OCI-LY1 (cell line): ENCODE measurements at regions not wholly inside any gene's neighbourhood (a gene's known extent, or its start where the extent isn't known, plus 50 kb on each side); places are given as distances from the start of the nearest gene placed in this dataset.
"Not testable (repeated sequence)": the region's sequence is repeated elsewhere in the genome, so short reads cannot be mapped to it uniquely, and the experiment has no call there.

Experiments used
- H2AFZ ChIP-seq: fragments of 200-600 bp; sonication (generic), shearing (Covaris generic); 2 replicates; pipeline ENCODE4 v1.6.0; 2014; ENCODE audit warnings: antibody characterized with exemption, mild to moderate bottlenecking, low read length
- H3F3A ChIP-seq: fragments of 200-600 bp; sonication (generic), shearing (Covaris generic); 2 replicates; pipeline ENCODE4 v1.6.0; 2014; ENCODE audit warnings: mild to moderate bottlenecking, antibody characterized with exemption, low read length, moderate library complexity; ENCODE audit not compliant: insufficient read depth
- H3K27ac ChIP-seq: fragments of 200-600 bp; sonication (generic); 2 replicates; pipeline ENCODE4 v1.5.1; 2014; ENCODE audit warnings: low read length, mixed run types, mild to moderate bottlenecking, low read depth; ENCODE audit not compliant: poor library complexity, severe bottlenecking
- H3K27me3 ChIP-seq: fragments of 200-600 bp; sonication (generic); 2 replicates; pipeline ENCODE4 v1.6.0; 2014; ENCODE audit warnings: antibody characterized with exemption, mild to moderate bottlenecking, low read length, moderate library complexity; ENCODE audit not compliant: insufficient read depth
- H3K36me3 ChIP-seq: fragments of 200-600 bp; sonication (generic); 2 replicates; pipeline ENCODE4 v1.6.1; 2014; ENCODE audit warnings: mild to moderate bottlenecking, antibody characterized with exemption, low read length, moderate library complexity, mixed read lengths; ENCODE audit not compliant: insufficient read depth
- H3K4me1 ChIP-seq: fragments of 200-600 bp; sonication (generic); 2 replicates; pipeline ENCODE4 v1.5.1; 2014; ENCODE audit warnings: mild to moderate bottlenecking, low read length, moderate library complexity; ENCODE audit not compliant: insufficient read depth, severe bottlenecking
- H3K4me2 ChIP-seq: fragments of 200-600 bp; sonication (generic), shearing (Covaris generic); 2 replicates; pipeline ENCODE4 v1.6.1; 2014; ENCODE audit warnings: low read length
- H3K4me3 ChIP-seq: fragments of 200-600 bp; sonication (generic); 2 replicates; pipeline ENCODE4 v1.5.1; 2014; ENCODE audit warnings: low read length, low read depth, mild to moderate bottlenecking, mixed read lengths; ENCODE audit not compliant: poor library complexity, severe bottlenecking
- H3K79me2 ChIP-seq: fragments of 200-600 bp; shearing (Covaris generic); 2 replicates; pipeline ENCODE4 v1.6.1; 2016; ENCODE audit warnings: mixed run types, low read length, mixed read lengths; ENCODE audit not compliant: insufficient read depth
- H3K9ac ChIP-seq: fragments of 200-600 bp; sonication (generic), shearing (Covaris generic); 2 replicates; pipeline ENCODE4 v1.6.1; 2014; ENCODE audit warnings: mild to moderate bottlenecking, low read length, mixed read lengths
- H3K9me2 ChIP-seq: fragments of 200-600 bp; sonication (generic), shearing (Covaris generic); 2 replicates; pipeline ENCODE4 v1.6.1; 2014; ENCODE audit warnings: low read depth, mild to moderate bottlenecking, low read length, mixed read lengths
- H3K9me3 ChIP-seq: fragments of 200-600 bp; shearing (Covaris generic); 2 replicates; pipeline ENCODE4 v1.6.1; 2014; ENCODE audit warnings: low read length, mixed read lengths
- H4K20me1 ChIP-seq: fragments of 200-600 bp; sonication (generic), shearing (Covaris generic); 2 replicates; pipeline ENCODE4 v1.6.0; 2016; ENCODE audit warnings: mild to moderate bottlenecking, low read length; ENCODE audit not compliant: insufficient read depth
- EZH2 ChIP-seq: fragments of 200-600 bp; sonication (generic), shearing (Covaris generic); IDR thresholded peaks from 2 replicates; pipeline ENCODE4 v1.8.0; 2017; ENCODE audit warnings: borderline replicate concordance, mixed run types, mild to moderate bottlenecking, antibody characterized with exemption, low read length, moderate library complexity, mixed read lengths
- TF ChIP-seq, protein P1 (sequence below): fragments of 200-600 bp; sonication (generic), shearing (Covaris generic); IDR thresholded peaks from 2 replicates; pipeline ENCODE4 v1.5.1; 2017; ENCODE audit warnings: mild to moderate bottlenecking, antibody characterized with exemption, low read length, moderate library complexity, mixed read lengths

DNA sequence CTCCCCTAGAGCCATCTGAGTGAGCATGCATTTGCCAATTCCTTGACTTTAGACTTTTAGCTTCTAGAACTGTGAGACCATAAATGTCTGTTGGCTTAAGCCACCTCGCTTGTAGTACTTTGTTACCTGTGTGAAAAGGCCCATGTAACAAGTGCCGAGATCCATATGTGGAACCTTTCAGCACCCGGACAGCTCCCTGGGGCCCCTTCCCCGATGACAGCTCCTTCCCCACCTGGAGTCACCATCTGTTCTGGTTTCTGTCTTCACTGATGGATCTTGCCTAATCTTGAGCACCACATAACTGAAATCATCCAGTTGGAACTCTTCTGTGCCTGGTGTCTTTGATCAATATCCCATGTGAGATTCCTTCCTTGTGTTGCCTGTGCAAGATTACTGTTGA lies 78.9 kb upstream of the EEF2KMT start:
- Histone ChIP-seq H3K27me3 (no peaks in the 10 kb centered on the region), H2AFZ (no peak overlapping the region), H3K4me3 (no peak overlapping the region), H3K9me2 (no peaks in the 10 kb centered on the region), H3K79me2 (no peaks in the 10 kb centered on the region), H4K20me1 (no peaks in the 10 kb centered on the region), H3K9me3 (no peaks in the 10 kb centered on the region), H3K36me3 (no peaks in the 10 kb centered on the region), H3F3A (no peaks in the 10 kb centered on the region), H3K27ac (no peak overlapping the region), H3K4me2 (no peak overlapping the region), H3K9ac (no peak overlapping the region), H3K4me1 (no peaks in the 10 kb centered on the region)
- TF ChIP-seq, protein P1, sequence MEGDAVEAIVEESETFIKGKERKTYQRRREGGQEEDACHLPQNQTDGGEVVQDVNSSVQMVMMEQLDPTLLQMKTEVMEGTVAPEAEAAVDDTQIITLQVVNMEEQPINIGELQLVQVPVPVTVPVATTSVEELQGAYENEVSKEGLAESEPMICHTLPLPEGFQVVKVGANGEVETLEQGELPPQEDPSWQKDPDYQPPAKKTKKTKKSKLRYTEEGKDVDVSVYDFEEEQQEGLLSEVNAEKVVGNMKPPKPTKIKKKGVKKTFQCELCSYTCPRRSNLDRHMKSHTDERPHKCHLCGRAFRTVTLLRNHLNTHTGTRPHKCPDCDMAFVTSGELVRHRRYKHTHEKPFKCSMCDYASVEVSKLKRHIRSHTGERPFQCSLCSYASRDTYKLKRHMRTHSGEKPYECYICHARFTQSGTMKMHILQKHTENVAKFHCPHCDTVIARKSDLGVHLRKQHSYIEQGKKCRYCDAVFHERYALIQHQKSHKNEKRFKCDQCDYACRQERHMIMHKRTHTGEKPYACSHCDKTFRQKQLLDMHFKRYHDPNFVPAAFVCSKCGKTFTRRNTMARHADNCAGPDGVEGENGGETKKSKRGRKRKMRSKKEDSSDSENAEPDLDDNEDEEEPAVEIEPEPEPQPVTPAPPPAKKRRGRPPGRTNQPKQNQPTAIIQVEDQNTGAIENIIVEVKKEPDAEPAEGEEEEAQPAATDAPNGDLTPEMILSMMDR = no peak
- no peak for TF ChIP-seq EZH2

DNA sequence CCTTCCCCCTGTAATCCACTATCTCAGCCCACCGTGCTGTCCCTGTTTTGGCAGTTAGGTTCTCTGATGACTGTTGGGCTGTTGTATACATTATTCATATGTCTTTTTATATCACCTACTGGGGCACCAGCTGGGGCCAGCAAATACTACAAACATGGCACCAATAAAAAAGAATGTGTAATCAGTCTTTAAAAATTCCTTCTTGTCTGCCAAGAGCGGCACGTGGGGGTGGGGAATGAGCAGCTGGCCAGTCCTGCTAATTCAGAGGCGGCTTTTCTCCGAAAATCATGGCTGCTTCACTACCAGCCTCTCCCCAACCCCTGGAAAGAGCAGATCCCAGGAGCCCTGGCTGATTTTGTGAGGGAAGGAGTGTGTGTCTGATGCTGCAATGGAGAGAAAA lies 77.7 kb upstream of the EEF2KMT start:
- no peaks in the 10 kb centered on the region for H3F3A ChIP-seq
- H3K9ac ChIP-seq = no peak overlapping the region
- H3K9me3 ChIP-seq = no peaks in the 10 kb centered on the region
- no peak overlapping the region for H3K4me3 ChIP-seq
- no peaks in the 10 kb centered on the region for H3K36me3 ChIP-seq
- H3K4me1 ChIP-seq = no peaks in the 10 kb centered on the region
- no peaks in the 10 kb centered on the region for H4K20me1 ChIP-seq
- TF ChIP-seq, protein P1 = no peak
- TF ChIP-seq EZH2 = no peak
- H3K27me3 ChIP-seq = no peaks in the 10 kb centered on the region
- H3K4me2 ChIP-seq = no peak overlapping the region
- no peak overlapping the region for H2AFZ ChIP-seq
- H3K79me2 ChIP-seq = no peaks in the 10 kb centered on the region
- H3K9me2 ChIP-seq = no peaks in the 10 kb centered on the region
- H3K27ac ChIP-seq = no peak overlapping the region

DNA sequence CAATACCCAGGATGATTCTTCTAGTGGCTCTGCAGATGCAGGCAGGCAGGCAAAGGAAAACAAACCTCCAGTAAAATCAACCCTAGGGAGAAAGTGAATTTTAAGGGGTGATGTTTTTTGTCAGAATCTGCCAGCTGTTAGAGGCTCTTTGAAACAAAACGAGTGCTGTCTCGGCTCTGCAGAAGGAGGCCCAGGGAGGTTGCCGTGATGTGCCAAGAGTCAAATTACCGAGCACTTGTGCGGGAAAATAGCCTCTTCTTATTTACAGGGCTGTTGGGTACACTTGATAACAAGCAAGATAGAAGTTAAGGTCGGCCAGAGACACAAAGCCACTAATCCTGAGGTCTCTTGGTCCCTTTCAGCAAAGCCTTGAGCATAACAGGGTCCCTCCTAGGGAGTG lies 68.9 kb upstream of the EEF2KMT start:
- Histone ChIP-seq H3K79me2 (no peaks in the 10 kb centered on the region), H3K4me1 (no peaks in the 10 kb centered on the region), H4K20me1 (no peaks in the 10 kb centered on the region), H3K4me3 (no peak overlapping the region), H3K9me2 (no peaks in the 10 kb centered on the region), H2AFZ (no peak overlapping the region), H3K27me3 (no peaks in the 10 kb centered on the region), H3K9me3 (no peaks in the 10 kb centered on the region), H3K36me3 (no peaks in the 10 kb centered on the region), H3K4me2 (no peak overlapping the region), H3F3A (no peaks in the 10 kb centered on the region), H3K9ac (no peak overlapping the region), H3K27ac (no peak overlapping the region)
- no peak for TF ChIP-seq EZH2
- TF ChIP-seq, protein P1 = no peak

DNA sequence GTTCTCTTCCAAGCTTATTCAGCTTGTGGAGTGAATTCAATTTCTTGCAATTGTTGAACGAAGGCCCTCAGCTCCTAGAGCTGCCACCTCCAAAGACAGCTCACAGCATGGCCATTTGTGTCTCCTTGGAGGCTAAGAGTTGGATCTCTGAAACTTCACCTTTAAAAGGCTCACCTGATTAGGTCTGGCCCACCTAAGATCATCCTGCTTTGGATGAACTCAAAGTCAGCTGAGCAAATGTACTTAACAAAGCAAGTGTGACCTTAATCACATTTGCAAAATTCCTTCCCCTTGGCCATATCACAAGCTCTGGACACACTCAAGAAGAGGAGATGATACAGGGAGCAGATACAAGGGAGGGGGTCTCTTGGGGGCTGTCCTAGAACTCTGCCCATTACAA lies 67.8 kb upstream of the EEF2KMT start:
- not testable (repeated sequence) for H3K27ac ChIP-seq, H3K4me2 ChIP-seq, H3K9me2 ChIP-seq, H3K9ac ChIP-seq, H3K79me2 ChIP-seq, H3K27me3 ChIP-seq, H2AFZ ChIP-seq, H3K4me1 ChIP-seq, H3K36me3 ChIP-seq, H4K20me1 ChIP-seq, H3F3A ChIP-seq, H3K4me3 ChIP-seq, H3K9me3 ChIP-seq

DNA sequence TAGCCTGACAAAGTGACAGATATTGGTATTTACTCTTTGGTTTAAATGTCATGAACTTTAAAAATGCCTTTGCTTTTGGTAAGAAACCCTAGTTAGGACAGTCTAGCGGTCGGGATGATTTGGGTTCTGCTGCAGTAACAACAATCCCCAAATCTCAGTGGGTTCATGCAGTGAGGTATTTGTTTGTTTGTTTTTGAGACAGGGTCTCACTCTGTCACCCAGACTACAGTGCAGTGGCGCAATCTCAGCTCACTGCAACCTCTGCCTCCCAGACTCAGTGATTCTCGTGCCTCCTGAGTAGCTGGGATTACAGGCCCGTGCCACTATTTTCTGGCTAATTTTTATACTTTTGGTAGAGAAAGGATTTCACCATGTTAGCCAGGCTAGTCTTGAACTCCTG lies 65.2 kb upstream of the EEF2KMT start:
- not testable (repeated sequence) for H3K4me3 ChIP-seq, H4K20me1 ChIP-seq, H3K9me3 ChIP-seq, H3K9me2 ChIP-seq, H3K4me1 ChIP-seq, H3F3A ChIP-seq, H3K9ac ChIP-seq, H3K4me2 ChIP-seq, H3K27me3 ChIP-seq, H3K27ac ChIP-seq, H3K79me2 ChIP-seq, H3K36me3 ChIP-seq, H2AFZ ChIP-seq

- H3K79me2 ChIP-seq, H3K4me1 ChIP-seq, H3K4me2 ChIP-seq, H2AFZ ChIP-seq, H3K27me3 ChIP-seq, H3K9ac ChIP-seq, H3K4me3 ChIP-seq, H3K27ac ChIP-seq, H3F3A ChIP-seq, H3K9me2 ChIP-seq, H3K9me3 ChIP-seq, H4K20me1 ChIP-seq, H3K36me3 ChIP-seq: not testable (repeated sequence)
These were observed 64.3 kb upstream of the EEF2KMT start for GRCh38 chr16:5161888-5162287.
